Cerebellar nuclear complex (tissue), 1 donor: ENCODE measurements at regions not wholly inside any gene's neighbourhood (a gene's known extent, or its start where the extent isn't known, plus 50 kb on each side); places are given as distances from the start of the nearest gene placed in this dataset.
"Not testable (repeated sequence)": the region's sequence is repeated elsewhere in the genome, so short reads cannot be mapped to it uniquely, and the experiment has no call there.

Experiments
- DNase-seq, 2 experiments: peaks; one replicate each; lab custom pipeline; 2025; lab: John Stamatoyannopoulos, UW

GRCh38 chr2:15681089-15681885 is 89.6 kb downstream of the DDX1 start:
- DNase-seq: no peak

- no peak for DNase-seq
These were observed 90.7 kb downstream of the DDX1 start for GRCh38 chr2:15682354-15682753.

GRCh38 chr2:15684161-15685039 is 92.7 kb downstream of the DDX1 start:
- DNase-seq: no peak

GRCh38 chr2:15685143-15685542 is 93.5 kb downstream of the DDX1 start:
- DNase-seq: no peak

- no peak for DNase-seq
These were observed 95.0 kb downstream of the DDX1 start for GRCh38 chr2:15686643-15687042.

- DNase-seq: no peak
These were observed 95.6 kb downstream of the DDX1 start for GRCh38 chr2:15687243-15687642.

GRCh38 chr2:15687720-15688119 is 96.1 kb downstream of the DDX1 start:
- DNase-seq: no peak

- DNase-seq: no peak
These were observed 97.4 kb downstream of the DDX1 start for GRCh38 chr2:15688924-15689568.

GRCh38 chr2:15689654-15690053 is 98.0 kb downstream of the DDX1 start:
- DNase-seq: no peak

GRCh38 chr2:15691586-15692310 is 100.1 kb downstream of the DDX1 start:
- no peak for DNase-seq

GRCh38 chr2:15692551-15693377 is 101.1 kb downstream of the DDX1 start:
- no peak for DNase-seq

- DNase-seq: no peak
These were observed 101.7 kb downstream of the DDX1 start for GRCh38 chr2:15693382-15693781.

GRCh38 chr2:15693926-15694588 is 102.4 kb downstream of the DDX1 start:
- DNase-seq: no peak

GRCh38 chr2:15694589-15694986 is 102.9 kb downstream of the DDX1 start:
- DNase-seq: no peak

GRCh38 chr2:15695582-15696330 is 104.1 kb downstream of the DDX1 start:
- no peak for DNase-seq

- DNase-seq: not testable (repeated sequence)
These were observed 105.0 kb downstream of the DDX1 start for GRCh38 chr2:15696606-15697170.

GRCh38 chr2:15700131-15700530 is 108.5 kb downstream of the DDX1 start:
- DNase-seq: no peak

GRCh38 chr2:15700599-15701340 is 109.1 kb downstream of the DDX1 start:
- DNase-seq: no peak
